SK-N-SH (cell line): ENCODE measurements at regions not wholly inside any gene's neighbourhood (a gene's known extent, or its start where the extent isn't known, plus 50 kb on each side); places are given as distances from the start of the nearest gene placed in this dataset.
"Not testable (repeated sequence)": the region's sequence is repeated elsewhere in the genome, so short reads cannot be mapped to it uniquely, and the experiment has no call there.

Experiments used
- CTCF ChIA-PET: fragments of 300-600, 350-600 bp; formaldehyde crosslinking; extraction: SDS; loops from one replicate; lab custom pipeline; 2021; lab: Yijun Ruan, JAX
- POLR2A ChIA-PET: fragments of 350-600 bp; sonication (Branson Sonifier 250); formaldehyde crosslinking; extraction: SDS; loops from one replicate; lab custom pipeline; 2020; ENCODE audit warnings: antibody characterized with exemption, inconsistent platforms; lab: Yijun Ruan, JAX
- DNase-seq: peaks from one replicate; pipeline ENCODE4 v3.0.0; 2012
- H2AFZ ChIP-seq: fragments of 200-600 bp; sonication (generic); 2 replicates; pipeline ENCODE4 v1.8.1; 2016; ENCODE audit warnings: antibody characterized with exemption, mild to moderate bottlenecking, low read depth
- H3F3A ChIP-seq: fragments of 200-600 bp; sonication (generic); replicated peaks from 2 replicates; pipeline ENCODE3; 2016; ENCODE audit warnings: antibody characterized with exemption, mild to moderate bottlenecking; ENCODE audit not compliant: insufficient read depth
- H3K27ac ChIP-seq, 2 experiments: fragments of 200-500 bp in 1 of 2; fragments of 200-600 bp in 1 of 2; sonication (Bioruptor generic) in 1 of 2; sonication (generic), shearing (Covaris generic) in 1 of 2; 2 replicates each; pipeline versions ENCODE4 v1.5.1 to v1.6.1; 2014 to 2016; ENCODE audit warnings: low read depth in 2 of 2, inconsistent platforms in 1 of 2, low read length in 1 of 2, mild to moderate bottlenecking in 1 of 2, mixed read lengths in 1 of 2
- H3K27me3 ChIP-seq: fragments of 200-600 bp; sonication (generic), shearing (Covaris generic); 2 replicates; pipeline ENCODE4 v1.6.1; 2016; ENCODE audit warnings: mixed run types; ENCODE audit not compliant: insufficient read depth
- H3K36me3 ChIP-seq, 2 experiments: fragments of 200-500 bp in 1 of 2; fragments of 200-600 bp in 1 of 2; sonication (Bioruptor generic) in 1 of 2; sonication (generic) in 1 of 2; replicated peaks in 1 of 2; 2 replicates each; pipeline versions ENCODE3 to v1.5.1; 2014 to 2016; ENCODE audit warnings: low read length in 1 of 2, mild to moderate bottlenecking in 1 of 2; ENCODE audit not compliant: insufficient read depth in 2 of 2, control insufficient read depth in 1 of 2
- H3K4me1 ChIP-seq, 2 experiments: fragments of 200-500 bp in 1 of 2; fragments of 200-600 bp in 1 of 2; sonication (Bioruptor generic) in 1 of 2; sonication (generic), shearing (Covaris generic) in 1 of 2; 2 replicates each; pipeline versions ENCODE4 v1.5.1 to v1.6.1; 2014 to 2016; ENCODE audit warnings: low read depth in 1 of 2, low read length in 1 of 2, mixed run types in 1 of 2; ENCODE audit not compliant: insufficient read depth in 2 of 2, control insufficient read depth in 1 of 2
- H3K4me2 ChIP-seq: fragments of 200-600 bp; sonication (generic), shearing (Covaris generic); 2 replicates; pipeline ENCODE4 v1.6.1; 2017; ENCODE audit warnings: mixed run types
- H3K4me3 ChIP-seq, 2 experiments: fragments of 200-500 bp in 1 of 2; fragments of 200-600 bp in 1 of 2; sonication (Bioruptor generic) in 1 of 2; sonication (generic), shearing (Covaris generic) in 1 of 2; 2 replicates each; pipeline versions ENCODE4 v1.5.1 to v1.8.1; 2014 to 2016; ENCODE audit warnings: low read depth in 2 of 2, inconsistent platforms in 1 of 2, low read length in 1 of 2, mild to moderate bottlenecking in 1 of 2, mixed read lengths in 1 of 2, moderate library complexity in 1 of 2
- H3K79me2 ChIP-seq: fragments of 200-600 bp; sonication (generic); 2 replicates; pipeline ENCODE4 v1.8.1; 2017; ENCODE audit warnings: mild to moderate bottlenecking; ENCODE audit not compliant: insufficient read depth
- H3K9ac ChIP-seq: fragments of 200-600 bp; sonication (generic); 2 replicates; pipeline ENCODE4 v1.6.1; 2017; ENCODE audit warnings: mixed run types
- H3K9me2 ChIP-seq: fragments of 200-600 bp; sonication (generic); 2 replicates; pipeline ENCODE4 v1.6.1; 2017; ENCODE audit warnings: mixed run types
- H3K9me3 ChIP-seq: fragments of 200-600 bp; sonication (generic); 2 replicates; pipeline ENCODE4 v1.6.1; 2017; ENCODE audit warnings: mixed run types, mild to moderate bottlenecking, moderate library complexity
- H4K20me1 ChIP-seq: fragments of 200-600 bp; sonication (generic); 2 replicates; pipeline ENCODE4 v1.6.1; 2017; ENCODE audit warnings: mild to moderate bottlenecking, mixed run types; ENCODE audit not compliant: insufficient read depth
- CHD2 ChIP-seq: fragments of 150-350 bp; IDR thresholded peaks from 2 replicates; pipeline ENCODE4 v1.6.1; 2018; ENCODE audit warnings: low read length; ENCODE audit not compliant: partially characterized antibody
- ELF1 ChIP-seq: IDR thresholded peaks from 2 replicates; pipeline ENCODE4 v1.4.0; 2012
- EZH2phosphoT487 ChIP-seq: fragments of 200-600 bp; sonication (generic); IDR thresholded peaks from 2 replicates; pipeline ENCODE4 v1.6.1; 2017; ENCODE audit warnings: low read depth, mixed run types, mild to moderate bottlenecking, antibody characterized with exemption, moderate library complexity, borderline replicate concordance
- GATA2 ChIP-seq: sonication (generic); formaldehyde crosslinking; IDR thresholded peaks from 2 replicates; pipeline ENCODE4 v1.5.0; 2020; ENCODE audit warnings: mild to moderate bottlenecking, missing genetic modification reagents
- JUND ChIP-seq: IDR thresholded peaks from 2 replicates; pipeline ENCODE4 v1.4.0; 2012
- MAX ChIP-seq: IDR thresholded peaks from 2 replicates; pipeline ENCODE4 v1.4.0; 2012; ENCODE audit warnings: low read depth
- NFIC ChIP-seq: IDR thresholded peaks from 2 replicates; pipeline ENCODE4 v1.4.0; 2012; ENCODE audit warnings: borderline replicate concordance
- PBX3 ChIP-seq: IDR thresholded peaks from 2 replicates; pipeline ENCODE4; 2012
- POLR2AphosphoS5 ChIP-seq: IDR thresholded peaks from 2 replicates; pipeline ENCODE4 v1.6.1; 2012; ENCODE audit warnings: low read depth, low read length
- RAD21 ChIP-seq: IDR thresholded peaks from 2 replicates; pipeline ENCODE4 v1.6.1; 2012; ENCODE audit warnings: mild to moderate bottlenecking, low read length
- RFX5 ChIP-seq: IDR thresholded peaks from 2 replicates; pipeline ENCODE4 v1.6.1; 2012; ENCODE audit warnings: mild to moderate bottlenecking, improper control_type of control experiment, low read length
- RXRA ChIP-seq: IDR thresholded peaks from 2 replicates; pipeline ENCODE4 v1.4.0; 2012; ENCODE audit warnings: low read depth, mild to moderate bottlenecking, borderline replicate concordance
- SIN3A ChIP-seq: IDR thresholded peaks from 2 replicates; pipeline ENCODE4 v1.6.1; 2012; ENCODE audit warnings: low read depth, mild to moderate bottlenecking, low read length, moderate library complexity, borderline replicate concordance
- SMC3 ChIP-seq: IDR thresholded peaks from 2 replicates; pipeline ENCODE4 v1.6.1; 2012; ENCODE audit warnings: low read depth, low read length, improper control_type of control experiment
- YY1 ChIP-seq: IDR thresholded peaks from 2 replicates; pipeline ENCODE4 v1.4.0; 2012; ENCODE audit warnings: low read depth, mild to moderate bottlenecking
- ZBTB33 ChIP-seq: IDR thresholded peaks from 2 replicates; pipeline ENCODE4 v1.4.0; 2012; ENCODE audit warnings: low read depth, borderline replicate concordance
- WGBS: methylation state at CpG from one replicate; pipeline ENCODE4 v1.1.6; 2017; ENCODE audit warnings: low lambda C conversion rate; 5-methylcytosine and 5-hydroxymethylcytosine counted together

GRCh38 chr10:28370107-28370835 lies 67.4 kb upstream of the MPP7 start:
- Histone ChIP-seq H3K4me1 (no peaks in the 10 kb centered on the region), H3K4me2 (no peak overlapping the region), H3K9ac (no peak overlapping the region), H3K9me2 (no peaks in the 10 kb centered on the region), H3K9me3 (no peaks in the 10 kb centered on the region), H3K79me2 (no peaks in the 10 kb centered on the region), H3K4me3 (no peak overlapping the region), H2AFZ (no peak overlapping the region), H3K27ac (no peak overlapping the region), H3K27me3 (peaks cover 25% of the 10 kb centered on the region; the same call in 1 of the 2 replicates), H3F3A (no peaks in the 10 kb centered on the region), H3K36me3 (no peaks in the 10 kb centered on the region), H4K20me1 (no peaks in the 10 kb centered on the region)
- CTCF ChIA-PET, result interaction anchor here (2.8 kb wide), 1 partner anchor 12 kb away, joined by 19 read pairs; no protein-coding TSS in a partner anchor
- no peak for DNase-seq
- 8% methylated on average over 2 of the region's 2 CpGs for WGBS
- no peak for TF ChIP-seq JUND
- TF ChIP-seq POLR2AphosphoS5, result no peak
- TF ChIP-seq RFX5, result no peak
- TF ChIP-seq NFIC, result no peak
- no peak for TF ChIP-seq EZH2phosphoT487
- POLR2A ChIA-PET, result no interaction called here

- H3K79me2 ChIP-seq, H3K9me3 ChIP-seq, H3K4me3 ChIP-seq, H3K4me1 ChIP-seq, H3K27ac ChIP-seq, DNase-seq, H3K9ac ChIP-seq, H2AFZ ChIP-seq, H3K4me2 ChIP-seq, H3K36me3 ChIP-seq, H4K20me1 ChIP-seq, POLR2A ChIA-PET, H3F3A ChIP-seq, H3K9me2 ChIP-seq: not testable (repeated sequence)
- CTCF ChIA-PET, result interaction anchor here (0.6 to 2.8 kb wide), 3 partner anchors 10 to 121 kb away, joined by 3 to 19 read pairs (median 3); no protein-coding TSS in a partner anchor
- 0% methylated on average over 1 of the region's 1 CpG for WGBS
- peaks cover 21% of the 10 kb centered on the region; the same call in 1 of the 2 replicates for H3K27me3 ChIP-seq
Observed at GRCh38 chr10:28371638-28372037, 68.8 kb upstream of the MPP7 start.

- no peaks in the 10 kb centered on the region for H4K20me1 ChIP-seq
- no peaks in the 10 kb centered on the region for H3F3A ChIP-seq
- H2AFZ ChIP-seq, result no peak overlapping the region
- CTCF ChIA-PET, result interaction anchor here (0.6 to 1.7 kb wide), 2 partner anchors 20 to 1550 kb away, joined by 3 to 6 read pairs; no protein-coding TSS in a partner anchor
- no peak overlapping the region for H3K4me2 ChIP-seq
- TF ChIP-seq SIN3A, result no peak
- no peak for TF ChIP-seq RXRA
- TF ChIP-seq CHD2, result no peak
- TF ChIP-seq YY1, result no peak
- TF ChIP-seq GATA2 (CRISPR knock-in tag), result no peak
- no peak for TF ChIP-seq RFX5
- no peak for TF ChIP-seq SMC3
- TF ChIP-seq MAX, result no peak
- TF ChIP-seq ELF1, result no peak
- no peak for TF ChIP-seq JUND
- no peak for TF ChIP-seq RAD21
- TF ChIP-seq PBX3, result no peak
- no peak for TF ChIP-seq POLR2AphosphoS5
- no peak for TF ChIP-seq ZBTB33
- H3K27ac ChIP-seq, result no peak overlapping the region
- 6% methylated on average over 2 of the region's 2 CpGs for WGBS
- H3K9me3 ChIP-seq, result no peaks in the 10 kb centered on the region
- H3K9ac ChIP-seq, result no peak overlapping the region
- DNase-seq, result no peak
- H3K79me2 ChIP-seq, result no peaks in the 10 kb centered on the region
- no peaks in the 10 kb centered on the region for H3K9me2 ChIP-seq
- no peaks in the 10 kb centered on the region for H3K36me3 ChIP-seq
- H3K4me3 ChIP-seq, result no peak overlapping the region
- peaks cover 18% of the 10 kb centered on the region; the same call in 1 of the 2 replicates for H3K27me3 ChIP-seq
- H3K4me1 ChIP-seq, result no peaks in the 10 kb centered on the region
- POLR2A ChIA-PET, result no interaction called here
Observed at GRCh38 chr10:28374036-28374435, 71.2 kb upstream of the MPP7 start.
